Ureter (tissue), 1 donor: ENCODE measurements at regions not wholly inside any gene's neighbourhood (a gene's known extent, or its start where the extent isn't known, plus 50 kb on each side); places are given as distances from the start of the nearest gene placed in this dataset.
"Not testable (repeated sequence)": the region's sequence is repeated elsewhere in the genome, so short reads cannot be mapped to it uniquely, and the experiment has no call there.

Experiments
- DNase-seq: peaks from one replicate; pipeline ENCODE4 v3.0.0-alpha.2; 2020; ENCODE audit warnings: low spot score
- donor health status: DM: yes; HTN: yes; CAD: no.

- no peak for DNase-seq
Observed at GRCh38 chr13:104648291-104648690, 1582.1 kb upstream of the SLC10A2 start.

GRCh38 chr13:104645786-104646185 lies 1579.6 kb upstream of the SLC10A2 start:
- DNase-seq = no peak

GRCh38 chr13:104641309-104641708 lies 1575.1 kb upstream of the SLC10A2 start:
- no peak for DNase-seq

GRCh38 chr13:104635879-104636278 lies 1569.7 kb upstream of the SLC10A2 start:
- DNase-seq = no peak

- DNase-seq = no peak
Observed at GRCh38 chr13:104634016-104634415, 1567.8 kb upstream of the SLC10A2 start.

- no peak for DNase-seq
Observed at GRCh38 chr13:104632736-104633135, 1566.5 kb upstream of the SLC10A2 start.

GRCh38 chr13:104625201-104625600 lies 1559.0 kb upstream of the SLC10A2 start:
- no peak for DNase-seq

- no peak for DNase-seq
Observed at GRCh38 chr13:104616990-104617389, 1550.8 kb upstream of the SLC10A2 start.

GRCh38 chr13:104614361-104615145 lies 1548.3 kb upstream of the SLC10A2 start:
- DNase-seq = no peak

GRCh38 chr13:104608331-104608730 lies 1542.1 kb upstream of the SLC10A2 start:
- no peak for DNase-seq

GRCh38 chr13:104605435-104605834 lies 1539.2 kb upstream of the SLC10A2 start:
- not testable (repeated sequence) for DNase-seq

GRCh38 chr13:104597546-104598180 lies 1531.4 kb upstream of the SLC10A2 start:
- no peak for DNase-seq

- no peak for DNase-seq
Observed at GRCh38 chr13:104595511-104595910, 1529.3 kb upstream of the SLC10A2 start.

- no peak for DNase-seq
Observed at GRCh38 chr13:104594806-104595205, 1528.6 kb upstream of the SLC10A2 start.

- DNase-seq = no peak
Observed at GRCh38 chr13:104593693-104594092, 1527.5 kb upstream of the SLC10A2 start.

- DNase-seq = no peak
Observed at GRCh38 chr13:104593251-104593576, 1527.0 kb upstream of the SLC10A2 start.

- no peak for DNase-seq
Observed at GRCh38 chr13:104592545-104593250, 1526.5 kb upstream of the SLC10A2 start.

- DNase-seq = no peak
Observed at GRCh38 chr13:104592127-104592526, 1525.9 kb upstream of the SLC10A2 start.

- DNase-seq = no peak
Observed at GRCh38 chr13:104586051-104586746, 1520.0 kb upstream of the SLC10A2 start.

GRCh38 chr13:104584481-104584880 lies 1518.3 kb upstream of the SLC10A2 start:
- DNase-seq = no peak

- DNase-seq = no peak
Observed at GRCh38 chr13:104580931-104581330, 1514.7 kb upstream of the SLC10A2 start.

GRCh38 chr13:104577071-104577815 lies 1511.0 kb upstream of the SLC10A2 start:
- DNase-seq = no peak
